Stimulated activated CD8-positive, alpha-beta memory T cell treated with anti-CD3 and anti-CD28 coated beads, Interleukin-15, amount 100 ng/mL, for 24 hours (primary cell): ENCODE measurements at regions not wholly inside any gene's neighbourhood (a gene's known extent, or its start where the extent isn't known, plus 50 kb on each side); places are given as distances from the start of the nearest gene placed in this dataset.

Experiments
- DNase-seq: peaks from one replicate; pipeline ENCODE4 v3.0.0-alpha.2; 2020; ENCODE audit warnings: low read depth

GRCh38 chr9:18074041-18074440 lies 399.9 kb upstream of the ADAMTSL1 start:
- no peak for DNase-seq

- DNase-seq, result no peak
Measured at GRCh38 chr9:18075253-18075952, 398.6 kb upstream of the ADAMTSL1 start.

GRCh38 chr9:18077941-18078678 lies 395.8 kb upstream of the ADAMTSL1 start:
- DNase-seq, result no peak

GRCh38 chr9:18092138-18092537 lies 381.8 kb upstream of the ADAMTSL1 start:
- DNase-seq, result no peak

- no peak for DNase-seq
Measured at GRCh38 chr9:18106006-18106560, 367.9 kb upstream of the ADAMTSL1 start.

GRCh38 chr9:18109675-18110074 lies 364.3 kb upstream of the ADAMTSL1 start:
- DNase-seq, result no peak

GRCh38 chr9:18111146-18111545 lies 362.8 kb upstream of the ADAMTSL1 start:
- DNase-seq, result no peak

- no peak for DNase-seq
Measured at GRCh38 chr9:18114559-18115475, 359.1 kb upstream of the ADAMTSL1 start.

GRCh38 chr9:18118268-18118667 lies 355.7 kb upstream of the ADAMTSL1 start:
- DNase-seq, result no peak

GRCh38 chr9:18122171-18122570 lies 351.8 kb upstream of the ADAMTSL1 start:
- DNase-seq, result no peak

GRCh38 chr9:18124760-18125159 lies 349.2 kb upstream of the ADAMTSL1 start:
- no peak for DNase-seq

- DNase-seq, result no peak
Measured at GRCh38 chr9:18126831-18127498, 347.0 kb upstream of the ADAMTSL1 start.

GRCh38 chr9:18127499-18127875 lies 346.5 kb upstream of the ADAMTSL1 start:
- no peak for DNase-seq

- no peak for DNase-seq
Measured at GRCh38 chr9:18129809-18130334, 344.1 kb upstream of the ADAMTSL1 start.

GRCh38 chr9:18136354-18136994 lies 337.5 kb upstream of the ADAMTSL1 start:
- no peak for DNase-seq

GRCh38 chr9:18137815-18138214 lies 336.1 kb upstream of the ADAMTSL1 start:
- DNase-seq, result no peak

GRCh38 chr9:18138656-18139055 lies 335.3 kb upstream of the ADAMTSL1 start:
- no peak for DNase-seq

- no peak for DNase-seq
Measured at GRCh38 chr9:18141681-18142080, 332.3 kb upstream of the ADAMTSL1 start.

GRCh38 chr9:18143073-18143745 lies 330.7 kb upstream of the ADAMTSL1 start:
- no peak for DNase-seq

GRCh38 chr9:18146329-18146728 lies 327.6 kb upstream of the ADAMTSL1 start:
- DNase-seq, result no peak
